ENCODE measurements at regions not wholly inside any gene's neighbourhood (a gene's known extent, or its start where the extent isn't known, plus 50 kb on each side); places are given as distances from the start of the nearest gene placed in this dataset.

- TF ChIP-seq CTCF (IDR thresholded peaks at IDR 0.05; ENCODE audit: insufficient read depth, low read length, poor library complexity, severe bottlenecking) (no peak), EZH2phosphoT487 (conservative IDR thresholded peaks at IDR 0.05; ENCODE audit: low read length) (no peak)
Observed at GRCh38 chr9:74071502-74071901, 425.6 kb upstream of the RORB start.

Data from SU-DHL-6 (cell line).